ENCODE measurements at regions not wholly inside any gene's neighbourhood (a gene's known extent, or its start where the extent isn't known, plus 50 kb on each side); places are given as distances from the start of the nearest gene placed in this dataset.

DNA sequence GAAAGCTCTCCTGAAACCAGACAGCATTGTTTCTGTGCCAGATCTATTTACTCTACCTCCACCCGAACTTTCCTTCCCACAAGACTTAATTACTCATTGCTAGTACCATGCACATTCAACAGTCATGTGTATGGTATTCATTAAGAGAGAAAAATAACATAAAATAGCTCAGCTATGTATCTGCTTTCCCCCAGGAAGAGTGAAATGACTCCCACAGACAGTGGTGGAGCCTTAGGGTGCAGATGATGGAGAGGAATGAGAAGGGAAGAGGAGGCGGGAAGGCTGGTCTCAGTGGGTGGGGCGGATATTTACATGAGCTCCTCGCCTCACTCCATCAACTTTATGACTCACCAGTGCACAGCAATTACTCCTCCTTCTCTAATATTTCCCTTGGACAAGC is 724.5 kb downstream of the EPHA4 start:
- no peak for FAIRE-seq
- WGBS (ENCODE audit: low lambda C conversion rate): 4% methylated on average over 4 of the region's 4 CpGs
- H3K27ac ChIP-seq (ENCODE audit: extremely low read length, insufficient read depth, low read length): no peak overlapping the region

More for the DNA sequence above, 724.5 kb downstream of the EPHA4 start:
- DNase-seq (ENCODE audit: low spot score) (no peak), ATAC-seq (no peak)
- Histone ChIP-seq H3K4me1 (ENCODE audit: insufficient read depth, low read length) (no peaks in the 10 kb centered on the region), H3K9ac (ENCODE audit: insufficient read depth, low read depth, low read length) (no peak overlapping the region), H3K4me2 (ENCODE audit: low read depth, low read length) (no peak overlapping the region), H3K4me3 (replicated peaks in 1 of 3; ENCODE audit: insufficient read depth in 1 of 3, low read depth in 2 of 3, low read length in 3 of 3) (no peak overlapping the region), H3K27me3 (ENCODE audit: control insufficient read depth in 1 of 2, insufficient read depth in 2 of 2, low read length in 2 of 2) (no peaks in the 10 kb centered on the region), H4K20me1 (ENCODE audit: insufficient read depth, low read length) (no peaks in the 10 kb centered on the region), H3K36me3 (replicated peaks in 1 of 2; ENCODE audit: control insufficient read depth in 1 of 2, insufficient read depth in 2 of 2, low read length in 2 of 2) (no peaks in the 10 kb centered on the region), H3K9me3 (ENCODE audit: low read length) (peaks cover 43% of the 10 kb centered on the region), H2AFZ (ENCODE audit: low read length) (no peak overlapping the region), H3K79me2 (ENCODE audit: insufficient read depth, low read length) (no peaks in the 10 kb centered on the region)
- ChIA-PET CTCF (ENCODE audit: low intra/inter-chr PET ratio, low total read pairs) (no interaction called here), POLR2A (no interaction called here)
- TF ChIP-seq, protein P1, sequence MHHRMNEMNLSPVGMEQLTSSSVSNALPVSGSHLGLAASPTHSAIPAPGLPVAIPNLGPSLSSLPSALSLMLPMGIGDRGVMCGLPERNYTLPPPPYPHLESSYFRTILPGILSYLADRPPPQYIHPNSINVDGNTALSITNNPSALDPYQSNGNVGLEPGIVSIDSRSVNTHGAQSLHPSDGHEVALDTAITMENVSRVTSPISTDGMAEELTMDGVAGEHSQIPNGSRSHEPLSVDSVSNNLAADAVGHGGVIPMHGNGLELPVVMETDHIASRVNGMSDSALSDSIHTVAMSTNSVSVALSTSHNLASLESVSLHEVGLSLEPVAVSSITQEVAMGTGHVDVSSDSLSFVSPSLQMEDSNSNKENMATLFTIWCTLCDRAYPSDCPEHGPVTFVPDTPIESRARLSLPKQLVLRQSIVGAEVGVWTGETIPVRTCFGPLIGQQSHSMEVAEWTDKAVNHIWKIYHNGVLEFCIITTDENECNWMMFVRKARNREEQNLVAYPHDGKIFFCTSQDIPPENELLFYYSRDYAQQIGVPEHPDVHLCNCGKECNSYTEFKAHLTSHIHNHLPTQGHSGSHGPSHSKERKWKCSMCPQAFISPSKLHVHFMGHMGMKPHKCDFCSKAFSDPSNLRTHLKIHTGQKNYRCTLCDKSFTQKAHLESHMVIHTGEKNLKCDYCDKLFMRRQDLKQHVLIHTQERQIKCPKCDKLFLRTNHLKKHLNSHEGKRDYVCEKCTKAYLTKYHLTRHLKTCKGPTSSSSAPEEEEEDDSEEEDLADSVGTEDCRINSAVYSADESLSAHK (CRISPR knock-in tag; IDR thresholded peaks at IDR 0.05; ENCODE audit: borderline replicate concordance): no peak
- TF ChIP-seq MEIS2 (CRISPR knock-in tag; IDR thresholded peaks at IDR 0.05): no peak
- no peak for TF ChIP-seq ZNF563 (CRISPR knock-in tag; IDR thresholded peaks at IDR 0.05)
- no peak for TF ChIP-seq CBX2 (IDR thresholded peaks at IDR 0.05; ENCODE audit: low read depth, low read length)
- TF ChIP-seq CBX2 (CRISPR knock-in tag; IDR thresholded peaks at IDR 0.05; ENCODE audit: low read depth): no peak
- TF ChIP-seq ZNF776 (CRISPR knock-in tag; IDR thresholded peaks at IDR 0.05): no peak
- TF ChIP-seq, protein P2, sequence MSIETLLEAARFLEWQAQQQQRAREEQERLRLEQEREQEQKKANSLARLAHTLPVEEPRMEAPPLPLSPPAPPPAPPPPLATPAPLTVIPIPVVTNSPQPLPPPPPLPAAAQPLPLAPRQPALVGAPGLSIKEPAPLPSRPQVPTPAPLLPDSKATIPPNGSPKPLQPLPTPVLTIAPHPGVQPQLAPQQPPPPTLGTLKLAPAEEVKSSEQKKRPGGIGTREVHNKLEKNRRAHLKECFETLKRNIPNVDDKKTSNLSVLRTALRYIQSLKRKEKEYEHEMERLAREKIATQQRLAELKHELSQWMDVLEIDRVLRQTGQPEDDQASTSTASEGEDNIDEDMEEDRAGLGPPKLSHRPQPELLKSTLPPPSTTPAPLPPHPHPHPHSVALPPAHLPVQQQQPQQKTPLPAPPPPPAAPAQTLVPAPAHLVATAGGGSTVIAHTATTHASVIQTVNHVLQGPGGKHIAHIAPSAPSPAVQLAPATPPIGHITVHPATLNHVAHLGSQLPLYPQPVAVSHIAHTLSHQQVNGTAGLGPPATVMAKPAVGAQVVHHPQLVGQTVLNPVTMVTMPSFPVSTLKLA (IDR thresholded peaks at IDR 0.05): no peak
- TF ChIP-seq MAFF (IDR thresholded peaks at IDR 0.05; ENCODE audit: low read depth, low read length): no peak
- TF ChIP-seq YEATS2 (CRISPR knock-in tag; IDR thresholded peaks at IDR 0.05; ENCODE audit: borderline replicate concordance): no peak
- TF ChIP-seq NPAS2 (CRISPR knock-in tag; IDR thresholded peaks at IDR 0.05; ENCODE audit: borderline replicate concordance): no peak
- TF ChIP-seq ZNF326 (CRISPR knock-in tag; IDR thresholded peaks at IDR 0.05; ENCODE audit: borderline replicate concordance): no peak
- TF ChIP-seq, protein P3, sequence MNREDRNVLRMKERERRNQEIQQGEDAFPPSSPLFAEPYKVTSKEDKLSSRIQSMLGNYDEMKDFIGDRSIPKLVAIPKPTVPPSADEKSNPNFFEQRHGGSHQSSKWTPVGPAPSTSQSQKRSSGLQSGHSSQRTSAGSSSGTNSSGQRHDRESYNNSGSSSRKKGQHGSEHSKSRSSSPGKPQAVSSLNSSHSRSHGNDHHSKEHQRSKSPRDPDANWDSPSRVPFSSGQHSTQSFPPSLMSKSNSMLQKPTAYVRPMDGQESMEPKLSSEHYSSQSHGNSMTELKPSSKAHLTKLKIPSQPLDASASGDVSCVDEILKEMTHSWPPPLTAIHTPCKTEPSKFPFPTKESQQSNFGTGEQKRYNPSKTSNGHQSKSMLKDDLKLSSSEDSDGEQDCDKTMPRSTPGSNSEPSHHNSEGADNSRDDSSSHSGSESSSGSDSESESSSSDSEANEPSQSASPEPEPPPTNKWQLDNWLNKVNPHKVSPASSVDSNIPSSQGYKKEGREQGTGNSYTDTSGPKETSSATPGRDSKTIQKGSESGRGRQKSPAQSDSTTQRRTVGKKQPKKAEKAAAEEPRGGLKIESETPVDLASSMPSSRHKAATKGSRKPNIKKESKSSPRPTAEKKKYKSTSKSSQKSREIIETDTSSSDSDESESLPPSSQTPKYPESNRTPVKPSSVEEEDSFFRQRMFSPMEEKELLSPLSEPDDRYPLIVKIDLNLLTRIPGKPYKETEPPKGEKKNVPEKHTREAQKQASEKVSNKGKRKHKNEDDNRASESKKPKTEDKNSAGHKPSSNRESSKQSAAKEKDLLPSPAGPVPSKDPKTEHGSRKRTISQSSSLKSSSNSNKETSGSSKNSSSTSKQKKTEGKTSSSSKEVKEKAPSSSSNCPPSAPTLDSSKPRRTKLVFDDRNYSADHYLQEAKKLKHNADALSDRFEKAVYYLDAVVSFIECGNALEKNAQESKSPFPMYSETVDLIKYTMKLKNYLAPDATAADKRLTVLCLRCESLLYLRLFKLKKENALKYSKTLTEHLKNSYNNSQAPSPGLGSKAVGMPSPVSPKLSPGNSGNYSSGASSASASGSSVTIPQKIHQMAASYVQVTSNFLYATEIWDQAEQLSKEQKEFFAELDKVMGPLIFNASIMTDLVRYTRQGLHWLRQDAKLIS (CRISPR knock-in tag; IDR thresholded peaks at IDR 0.05): no peak
- TF ChIP-seq ZNF749 (CRISPR knock-in tag; IDR thresholded peaks at IDR 0.05; ENCODE audit: borderline replicate concordance): no peak
- in situ Hi-C loops (cut with HindIII; ENCODE audit: extremely low pct_ligation_motif_present, low pct_unique_long_range_greater_than_20kb): no loop called here
- intact Hi-C loops (cut with micrococcal nuclease; ENCODE audit: unreplicated experiment): no loop called here
- BruUV-seq (replicated peaks): no TSS peak
